Left lung (tissue), 4 donors: ENCODE measurements at regions not wholly inside any gene's neighbourhood (a gene's known extent, or its start where the extent isn't known, plus 50 kb on each side); places are given as distances from the start of the nearest gene placed in this dataset.

Experiments used
- ATAC-seq: fragments of 200-7000 bp; cut with Tn5 transposase; one replicate; pipeline ENCODE4 v1.9.1; 2020; ENCODE audit warnings: moderate library complexity
- DNase-seq, 4 donors: peaks; one replicate each; pipeline ENCODE4 v3.0.0-alpha.2; 2013 to 2020
- H3K27ac ChIP-seq, 2 donors: fragments of 200-600 bp; sonication (generic) in 1 of 2; one replicate each; pipeline versions ENCODE4 v1.5.0 to v1.8.0; 2020 to 2021
- H3K27me3 ChIP-seq, 2 donors: fragments of 200-600 bp; sonication (generic) in 1 of 2; one replicate each; pipeline versions ENCODE4 v1.5.0 to v1.8.0; 2020 to 2021
- H3K36me3 ChIP-seq, 2 donors: fragments of 200-600 bp; sonication (generic) in 1 of 2; one replicate each; pipeline versions ENCODE4 v1.5.0 to v1.8.0; 2020 to 2021
- H3K4me1 ChIP-seq, 2 donors: fragments of 200-600 bp; one replicate each; pipeline ENCODE4 v1.8.0; 2021
- H3K4me3 ChIP-seq, 2 donors: fragments of 200-600 bp; sonication (generic) in 1 of 2; one replicate each; pipeline versions ENCODE4 v1.5.0 to v1.8.0; 2020 to 2021; ENCODE audit warnings: mild to moderate bottlenecking in 1 of 2
- H3K9me3 ChIP-seq, 2 donors: fragments of 200-600 bp; sonication (generic) in 1 of 2; one replicate each; pipeline versions ENCODE4 v1.5.0 to v1.8.0; 2020 to 2021
- intact Hi-C, 2 donors: fragments of 100-400 bp; cut with DNase I; formaldehyde crosslinking; loops; one replicate each; pipeline versions ENCODE4 v1.11.2 to v1.14.2; 2022
- TF ChIP-seq, protein P1 (sequence below), 2 donors: fragments of 200-600 bp; sonication (generic) in 1 of 2; IDR thresholded peaks; one replicate each; pipeline versions ENCODE4 v1.5.0 to v1.8.0; 2021; ENCODE audit warnings: antibody characterized with exemption in 2 of 2
- donor health status: DM: no; HTN: yes; CAD: no.
- donor health status: DM: no; HTN: no; CAD: no.

DNA sequence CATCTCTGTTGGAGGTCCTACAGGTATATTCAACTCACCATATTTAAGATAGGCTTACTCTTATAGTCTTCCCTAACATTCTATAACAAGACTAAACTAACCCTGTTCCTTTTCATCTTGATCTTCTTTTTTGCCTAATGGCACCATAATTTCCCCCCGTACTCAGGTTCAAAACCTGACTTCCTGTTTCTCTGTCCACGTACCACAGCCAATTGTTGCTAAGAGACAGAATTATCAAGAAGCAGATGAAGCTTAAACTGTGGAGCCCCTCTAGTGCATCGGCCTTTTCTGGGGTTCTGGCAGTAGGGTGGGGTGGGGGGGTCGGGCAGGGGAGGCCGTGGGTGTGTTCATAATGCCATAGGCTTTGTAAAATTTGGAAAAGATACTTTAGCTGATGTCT lies 109.2 kb downstream of the EVX1 start:
- intact Hi-C loops: no loop called here
- no peaks in the 10 kb centered on the region for H3K36me3 ChIP-seq
- no peak for ATAC-seq
- no peak overlapping the region for H3K27ac ChIP-seq
- H3K4me1 ChIP-seq: no peaks in the 10 kb centered on the region
- no peak for DNase-seq
- TF ChIP-seq, protein P1, sequence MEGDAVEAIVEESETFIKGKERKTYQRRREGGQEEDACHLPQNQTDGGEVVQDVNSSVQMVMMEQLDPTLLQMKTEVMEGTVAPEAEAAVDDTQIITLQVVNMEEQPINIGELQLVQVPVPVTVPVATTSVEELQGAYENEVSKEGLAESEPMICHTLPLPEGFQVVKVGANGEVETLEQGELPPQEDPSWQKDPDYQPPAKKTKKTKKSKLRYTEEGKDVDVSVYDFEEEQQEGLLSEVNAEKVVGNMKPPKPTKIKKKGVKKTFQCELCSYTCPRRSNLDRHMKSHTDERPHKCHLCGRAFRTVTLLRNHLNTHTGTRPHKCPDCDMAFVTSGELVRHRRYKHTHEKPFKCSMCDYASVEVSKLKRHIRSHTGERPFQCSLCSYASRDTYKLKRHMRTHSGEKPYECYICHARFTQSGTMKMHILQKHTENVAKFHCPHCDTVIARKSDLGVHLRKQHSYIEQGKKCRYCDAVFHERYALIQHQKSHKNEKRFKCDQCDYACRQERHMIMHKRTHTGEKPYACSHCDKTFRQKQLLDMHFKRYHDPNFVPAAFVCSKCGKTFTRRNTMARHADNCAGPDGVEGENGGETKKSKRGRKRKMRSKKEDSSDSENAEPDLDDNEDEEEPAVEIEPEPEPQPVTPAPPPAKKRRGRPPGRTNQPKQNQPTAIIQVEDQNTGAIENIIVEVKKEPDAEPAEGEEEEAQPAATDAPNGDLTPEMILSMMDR (IDR thresholded peaks at IDR 0.05): no peak
- H3K4me3 ChIP-seq: no peak overlapping the region
- H3K9me3 ChIP-seq: no peaks in the 10 kb centered on the region
- peaks cover 0 to 4% of the 10 kb centered on the region in 2 donors for H3K27me3 ChIP-seq

DNA sequence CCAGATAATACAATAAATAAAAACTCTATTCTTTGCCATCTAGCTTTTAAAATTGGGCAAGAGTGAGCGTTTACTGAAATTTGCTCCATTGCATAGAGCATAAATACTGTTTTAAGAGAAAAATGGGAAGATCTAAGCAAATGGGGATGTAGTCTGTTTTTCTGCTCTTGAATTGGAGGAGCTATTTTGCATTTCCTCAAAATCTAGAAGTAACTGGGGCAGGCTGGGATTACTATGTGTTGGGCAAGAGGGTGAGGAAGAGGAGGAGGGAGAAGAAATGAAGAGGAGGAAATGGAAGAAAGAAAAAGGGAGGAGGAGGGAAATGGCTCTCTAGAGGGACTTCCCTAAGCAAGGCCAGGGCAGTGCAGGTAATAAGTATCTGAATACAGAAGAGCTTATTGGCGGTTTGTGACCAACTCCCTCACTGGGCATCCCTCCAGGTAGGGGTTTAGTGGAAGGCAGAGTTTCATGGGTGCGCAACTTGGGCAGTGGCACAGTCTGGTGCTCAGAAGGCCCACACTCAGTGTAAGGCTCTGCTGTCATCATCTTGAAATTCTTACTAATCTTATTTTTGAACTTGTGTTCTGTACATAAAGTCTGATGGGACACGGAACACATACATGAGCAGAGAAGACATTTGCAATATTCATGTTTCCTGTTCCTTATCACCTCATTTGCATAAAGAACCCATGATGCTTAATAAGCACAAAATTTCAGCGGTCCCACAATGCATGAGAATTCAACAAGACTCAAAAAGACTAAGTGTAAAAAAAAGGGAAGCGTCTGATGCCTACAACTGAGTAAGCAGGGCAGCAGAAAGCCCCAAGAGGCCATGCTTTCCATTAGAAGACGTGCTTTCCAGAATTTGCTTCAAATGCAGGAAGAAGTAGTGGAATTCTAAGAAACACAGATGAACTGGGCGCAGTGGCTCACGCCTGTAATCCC lies 116.9 kb downstream of the EVX1 start:
- H3K27ac ChIP-seq: peak overlapping the region in 1 of 2 donors; percentile 71
- TF ChIP-seq, protein P1 (IDR thresholded peaks at IDR 0.05): no peak
- no peak for DNase-seq
- H3K36me3 ChIP-seq: no peaks in the 10 kb centered on the region
- peaks cover 0 to 5% of the 10 kb centered on the region in 2 donors for H3K4me1 ChIP-seq
- no peak overlapping the region for H3K4me3 ChIP-seq
- H3K27me3 ChIP-seq: peaks cover 0 to 4% of the 10 kb centered on the region in 2 donors
- no peaks in the 10 kb centered on the region for H3K9me3 ChIP-seq
- intact Hi-C loops: no loop called here
- peak; percentile 42 for ATAC-seq

DNA sequence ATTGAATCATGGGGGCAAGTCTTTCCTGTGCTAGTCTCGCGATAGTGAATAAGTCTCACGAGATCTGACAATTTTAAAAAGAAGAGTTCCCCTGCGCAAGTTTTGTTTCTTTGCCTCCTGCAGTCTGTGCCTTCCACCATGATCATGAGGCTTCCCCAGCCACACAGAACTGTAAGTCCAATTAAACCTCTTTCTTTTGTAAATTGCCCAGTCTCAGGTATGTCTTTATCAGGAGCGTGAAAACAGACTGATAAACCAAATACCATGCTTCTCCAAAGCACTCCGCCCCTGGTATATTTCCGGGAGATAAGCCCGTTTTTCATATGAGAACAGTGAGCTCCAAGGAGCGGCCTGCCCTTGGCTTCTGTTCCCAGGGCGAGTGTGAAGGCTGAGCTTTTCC lies 118.9 kb downstream of the EVX1 start:
- no peaks in the 10 kb centered on the region for H3K27me3 ChIP-seq
- TF ChIP-seq, protein P1 (IDR thresholded peaks at IDR 0.05): no peak
- ATAC-seq (no peak), DNase-seq (no peak)
- peaks cover 0 to 13% of the 10 kb centered on the region in 2 donors for H3K4me1 ChIP-seq
- H3K9me3 ChIP-seq: no peaks in the 10 kb centered on the region
- no peak overlapping the region for H3K27ac ChIP-seq
- intact Hi-C loops: no loop called here
- H3K36me3 ChIP-seq: no peaks in the 10 kb centered on the region
- H3K4me3 ChIP-seq: no peak overlapping the region

DNA sequence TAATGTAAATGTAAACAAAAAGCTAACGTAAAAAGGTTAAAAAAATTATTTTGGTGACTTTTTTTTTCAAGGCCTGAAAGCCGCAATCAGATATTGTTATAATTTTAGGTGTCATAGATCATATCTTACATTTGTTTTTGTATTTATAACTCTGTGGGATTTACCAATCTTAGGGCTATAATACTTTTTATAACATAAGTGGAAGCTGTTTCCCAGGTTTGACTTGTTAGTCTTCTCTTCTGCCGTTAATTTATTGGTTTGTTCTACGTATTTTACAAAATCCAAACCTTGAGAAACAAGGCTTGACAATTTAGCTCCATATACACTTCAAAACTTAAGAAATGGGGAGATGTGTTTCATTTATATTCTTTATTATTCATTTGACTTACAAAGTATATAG lies 119.4 kb downstream of the EVX1 start:
- ATAC-seq (no peak), DNase-seq (no peak)
- no peaks in the 10 kb centered on the region for H3K27me3 ChIP-seq
- TF ChIP-seq, protein P1 (IDR thresholded peaks at IDR 0.05): no peak
- intact Hi-C loops: no loop called here
- no peak overlapping the region for H3K4me3 ChIP-seq
- no peaks in the 10 kb centered on the region for H3K9me3 ChIP-seq
- no peak overlapping the region for H3K27ac ChIP-seq
- H3K36me3 ChIP-seq: no peaks in the 10 kb centered on the region
- peaks cover 0 to 13% of the 10 kb centered on the region in 2 donors for H3K4me1 ChIP-seq

DNA sequence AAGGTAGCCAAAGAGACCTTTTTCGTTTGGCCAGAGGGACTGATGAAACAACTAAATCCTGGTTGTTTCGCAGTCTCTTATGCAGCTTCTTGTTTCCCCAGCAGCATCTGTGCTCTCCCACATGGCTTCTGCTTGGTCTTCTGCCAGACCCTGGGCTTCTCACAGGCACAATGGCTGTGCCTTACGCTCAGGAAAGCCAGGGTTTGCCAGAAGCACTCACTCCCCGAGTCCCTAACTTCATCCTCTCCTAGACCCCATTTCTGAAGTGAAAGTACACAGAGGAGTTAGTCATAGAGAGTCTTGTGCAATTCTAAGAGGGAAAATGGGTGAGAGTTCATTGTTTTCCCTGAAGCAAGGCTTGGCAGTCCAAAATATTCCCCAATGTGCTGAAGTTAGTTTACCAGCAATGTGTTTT lies 121.7 kb downstream of the EVX1 start:
- Histone ChIP-seq H3K27ac (peak overlapping the region; percentile 64 to 78), H3K4me3 (no peak overlapping the region), H3K36me3 (no peaks in the 10 kb centered on the region), H3K4me1 (peaks cover 0 to 8% of the 10 kb centered on the region in 2 donors), H3K27me3 (no peaks in the 10 kb centered on the region), H3K9me3 (no peaks in the 10 kb centered on the region)
- intact Hi-C loops: no loop called here
- peak in 3 of 4 donors; percentile 47 to 74 (median 56) for DNase-seq
- TF ChIP-seq, protein P1 (IDR thresholded peaks at IDR 0.05): no peak
- peak; percentile 84 for ATAC-seq
